ENCODE measurements at regions not wholly inside any gene's neighbourhood (a gene's known extent, or its start where the extent isn't known, plus 50 kb on each side); places are given as distances from the start of the nearest gene placed in this dataset.
A peak's percentile ranks its signal among the peaks of the same experiment; 100 is the strongest.
"Not testable (repeated sequence)": the region's sequence is repeated elsewhere in the genome, so short reads cannot be mapped to it uniquely, and the experiment has no call there.

GRCh38 chr1:38609166-38610025 is 250.2 kb downstream of the RRAGC start:
- DNase-seq (ENCODE audit: low spot score), result no peak

GRCh38 chr1:38608202-38608864 is 251.2 kb downstream of the RRAGC start:
- peak; percentile 79 for DNase-seq (ENCODE audit: low spot score)

DNA sequence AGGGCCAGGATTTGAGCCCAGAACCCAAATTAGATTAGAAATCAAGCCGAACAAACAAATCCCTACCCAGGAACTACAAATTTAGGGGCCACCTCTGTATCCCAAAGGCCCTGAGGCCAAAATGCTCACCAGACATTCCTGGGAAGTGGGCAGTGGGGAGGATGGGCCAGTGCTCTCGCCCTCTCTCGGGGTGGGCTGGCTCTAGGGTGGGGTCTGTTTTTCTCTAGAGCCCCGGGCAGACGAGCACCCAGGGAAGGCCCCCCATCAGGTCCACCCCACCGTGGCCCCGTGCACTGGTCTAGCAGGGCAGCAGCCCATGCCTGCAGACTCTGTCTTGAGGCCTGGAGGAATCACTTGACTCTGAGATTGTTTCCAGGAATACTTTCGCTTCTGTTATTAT is 252.0 kb downstream of the RRAGC start:
- no peak for DNase-seq (ENCODE audit: low spot score)

GRCh38 chr1:38605063-38605462 is 254.5 kb downstream of the RRAGC start:
- DNase-seq (ENCODE audit: low spot score), result no peak

DNA sequence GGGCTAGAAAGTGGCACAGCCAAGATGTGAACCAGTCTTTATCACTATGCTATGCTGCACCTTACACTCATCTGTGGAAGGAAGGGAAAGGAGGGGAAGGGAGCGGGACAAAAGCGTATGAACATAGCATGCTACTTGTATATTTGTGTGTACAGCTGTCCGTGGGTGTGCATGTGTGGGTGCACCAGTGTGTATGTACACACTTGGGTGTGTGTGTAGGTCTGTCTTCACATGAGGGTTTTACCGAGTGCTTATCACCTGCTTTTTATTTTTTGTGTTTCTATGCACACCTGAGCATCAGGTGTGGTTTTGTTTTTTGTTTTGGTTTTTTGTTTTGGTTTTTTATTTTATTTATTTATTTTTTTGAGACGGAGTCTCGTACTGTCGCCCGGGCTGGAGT is 255.7 kb downstream of the RRAGC start:
- DNase-seq (ENCODE audit: low spot score), result no peak

GRCh38 chr1:38600905-38601304 is 258.7 kb downstream of the RRAGC start:
- DNase-seq (ENCODE audit: low spot score), result no peak

DNA sequence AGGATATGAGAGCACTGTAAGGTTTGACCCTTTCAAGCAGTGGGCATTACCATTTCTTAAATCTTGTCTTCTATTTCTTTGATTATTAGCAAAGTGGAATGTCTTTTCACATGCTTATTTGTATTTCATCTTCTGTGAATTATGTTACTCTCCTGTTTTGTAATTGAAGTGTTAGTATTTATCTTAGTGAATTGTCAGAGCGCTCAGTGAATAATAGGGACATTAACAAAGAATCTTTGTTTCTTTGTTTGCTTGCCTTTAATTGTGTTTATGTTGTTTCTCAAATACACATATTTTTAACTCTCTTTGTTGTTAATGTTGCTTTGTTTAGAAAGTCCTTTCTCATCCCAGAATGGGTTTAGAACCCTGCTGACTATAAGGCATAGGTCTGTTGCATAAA is 259.3 kb downstream of the RRAGC start:
- no peak for DNase-seq (ENCODE audit: low spot score)

DNA sequence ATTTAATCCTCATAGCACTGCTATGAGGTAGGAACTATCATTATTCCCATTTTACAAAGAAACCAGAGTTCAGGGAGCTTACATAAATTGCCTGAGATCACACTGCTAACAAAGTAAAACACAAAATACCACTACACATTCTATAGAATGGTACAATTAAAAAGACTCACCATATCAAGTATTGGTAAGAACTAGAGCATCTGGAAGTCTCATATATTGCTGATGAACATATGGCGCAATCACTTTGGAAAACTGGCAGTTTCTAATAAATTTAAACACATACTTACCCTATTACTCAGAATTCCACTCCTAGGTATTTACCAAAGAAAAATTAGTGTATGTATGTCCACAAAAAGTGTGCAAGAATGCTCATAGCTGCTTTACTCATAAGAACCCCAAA is 261.5 kb downstream of the RRAGC start:
- DNase-seq (ENCODE audit: low spot score), result no peak

DNA sequence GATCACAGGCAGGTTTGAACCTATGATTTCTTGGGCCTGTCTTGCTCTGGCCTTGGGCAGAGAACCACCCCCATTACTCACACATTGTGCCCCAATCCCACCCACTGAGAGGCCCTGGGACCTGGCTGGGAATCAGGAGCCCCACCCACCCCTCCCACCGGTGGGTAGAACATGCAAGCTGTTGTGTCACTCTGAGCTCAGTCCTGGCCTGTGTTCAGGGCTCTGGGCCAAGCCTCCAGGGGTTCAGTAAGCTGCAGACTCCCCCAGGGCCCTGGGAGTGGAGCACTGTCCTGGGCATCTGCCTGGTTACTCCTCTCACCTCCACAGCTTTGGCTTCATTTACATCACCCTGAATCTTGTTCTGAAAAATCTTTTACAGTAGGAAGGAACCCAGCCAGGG is 270.5 kb downstream of the RRAGC start:
- DNase-seq (ENCODE audit: low spot score), result no peak

DNA sequence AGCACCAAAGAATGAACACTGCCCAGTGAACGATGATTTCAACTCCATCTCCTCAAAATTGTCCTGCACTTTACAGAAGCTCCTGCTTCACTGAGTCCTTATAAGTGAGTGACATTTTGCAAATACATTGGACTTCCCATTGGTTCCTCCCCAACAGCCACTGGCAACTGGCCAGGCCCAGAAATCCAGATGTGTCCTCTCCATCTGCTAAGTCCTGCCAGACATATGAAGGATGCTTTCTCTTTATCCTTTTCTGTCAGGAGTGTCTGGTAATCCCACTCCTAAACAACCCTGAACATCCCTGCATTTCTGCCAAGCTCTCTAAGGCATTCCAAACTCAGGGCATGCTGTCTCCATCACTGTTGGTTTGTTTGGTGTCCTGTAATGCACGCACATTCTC is 271.8 kb downstream of the RRAGC start:
- no peak for DNase-seq (ENCODE audit: low spot score)

DNA sequence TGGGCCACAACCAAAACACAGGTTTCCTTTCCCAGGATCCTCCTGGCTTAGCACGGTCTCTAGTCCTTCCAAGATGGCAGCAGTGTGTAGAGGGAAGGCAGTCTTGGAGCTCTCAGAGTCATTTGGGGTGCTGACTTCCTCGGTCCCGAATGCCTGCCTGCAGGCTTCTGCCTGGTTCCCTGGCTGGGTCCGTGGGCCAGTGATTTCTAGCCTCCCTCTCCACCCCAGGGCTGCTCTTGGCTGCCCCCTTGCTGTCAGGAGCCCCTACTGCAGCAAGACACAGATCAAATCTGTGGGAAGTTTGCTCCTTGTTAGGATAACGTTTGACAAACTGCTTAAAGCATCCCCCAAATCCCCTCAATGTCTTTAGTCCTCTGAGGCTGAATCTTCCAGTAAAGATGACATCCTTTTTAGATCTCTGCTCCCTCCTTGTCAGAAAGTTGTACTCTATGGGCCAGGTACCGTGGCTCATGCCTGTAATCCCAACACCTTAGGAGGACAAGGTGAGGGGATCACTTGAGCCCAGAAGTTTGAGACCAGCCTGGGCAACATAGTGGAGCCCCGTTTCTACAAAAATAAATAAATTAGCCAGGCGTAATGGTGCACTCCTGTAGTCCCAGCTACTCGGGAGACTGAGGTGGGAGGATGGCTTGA is 272.5 kb downstream of the RRAGC start:
- DNase-seq (ENCODE audit: low spot score), result peak; percentile 81

DNA sequence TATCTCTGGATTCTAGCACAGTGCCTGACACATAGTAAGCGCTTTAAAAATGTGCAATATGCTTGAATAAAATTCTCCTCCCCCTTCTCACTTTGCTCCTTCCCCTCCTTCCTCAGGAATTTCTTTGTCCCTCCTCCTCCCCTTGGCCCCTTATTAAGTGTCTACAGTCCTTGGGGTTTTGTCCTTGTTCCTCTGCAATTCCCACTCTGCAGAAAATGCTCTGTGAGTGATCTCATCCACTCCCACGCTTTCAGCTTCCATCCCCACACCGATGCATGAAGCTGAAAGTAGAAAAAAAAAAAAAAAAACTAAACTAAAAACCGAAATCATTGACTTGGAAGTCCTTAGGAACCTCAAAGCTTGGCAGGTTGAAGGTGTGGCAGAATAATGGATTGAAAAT is 273.6 kb downstream of the RRAGC start:
- no peak for DNase-seq (ENCODE audit: low spot score)

- no peak for DNase-seq (ENCODE audit: low spot score)
These were observed 274.1 kb downstream of the RRAGC start for GRCh38 chr1:38585460-38585859.

DNA sequence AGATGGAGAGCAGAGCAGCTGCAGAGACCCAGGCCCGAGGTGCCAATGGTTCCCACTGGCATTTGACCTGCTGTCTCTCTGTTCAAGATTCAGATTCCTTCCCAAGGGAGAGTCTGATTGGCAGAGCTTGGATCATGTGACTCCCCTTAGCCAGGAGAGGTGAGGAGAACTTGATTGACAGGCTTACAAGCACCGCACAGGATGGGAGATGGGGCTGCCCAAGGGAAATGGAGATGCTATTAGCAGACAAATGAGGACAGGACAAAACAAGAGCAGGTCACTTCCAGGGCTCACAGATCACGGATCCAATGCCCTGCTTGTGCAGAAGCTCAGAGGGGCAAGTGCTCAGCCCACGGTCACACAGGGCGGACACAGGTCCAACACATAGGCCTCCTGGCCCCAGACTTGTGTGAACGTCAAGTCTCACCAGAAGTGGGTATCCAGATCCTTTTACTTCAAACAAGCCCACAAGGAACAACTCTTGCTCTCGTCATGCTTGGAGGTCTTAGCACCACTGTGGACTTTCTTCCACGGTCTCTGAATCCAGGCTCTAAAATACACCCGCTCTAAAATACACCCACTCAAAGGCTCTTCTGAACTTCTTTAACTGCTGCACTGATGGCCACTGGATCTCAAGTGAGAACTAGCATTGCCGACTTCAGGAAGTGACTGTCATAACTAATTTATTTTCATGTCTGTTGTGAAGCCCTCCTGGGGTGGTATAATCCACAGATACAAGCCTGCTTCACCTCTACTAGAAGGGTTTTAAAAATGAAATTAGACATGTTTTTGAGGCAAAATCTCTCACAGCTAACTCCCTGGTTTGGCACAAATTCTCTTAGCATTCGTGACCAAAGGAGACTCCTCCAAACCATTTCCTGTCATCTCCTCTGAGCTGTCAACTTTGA is 274.9 kb downstream of the RRAGC start:
- no peak for DNase-seq (ENCODE audit: low spot score)

- DNase-seq (ENCODE audit: low spot score), result not testable (repeated sequence)
These were observed 276.3 kb downstream of the RRAGC start for GRCh38 chr1:38583287-38583686.

DNA sequence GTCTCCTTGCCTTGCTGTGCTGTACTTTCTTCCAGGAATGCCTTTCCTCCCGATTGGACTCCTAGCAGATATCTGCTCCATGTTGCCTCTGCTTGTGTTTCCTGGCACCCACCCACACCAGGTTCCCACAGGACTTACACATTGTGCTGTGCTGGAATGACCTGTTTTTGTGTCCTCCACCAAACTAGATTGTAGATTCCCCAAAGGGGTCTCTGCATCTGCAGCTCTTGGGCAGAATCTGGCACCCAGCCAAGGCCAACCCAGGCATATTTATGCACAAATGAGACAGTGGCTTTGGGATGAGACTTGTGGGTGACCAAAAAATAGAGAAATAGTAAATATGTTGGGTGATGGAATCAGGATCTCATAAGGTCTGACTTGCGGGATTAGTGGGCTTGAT is 278.2 kb downstream of the RRAGC start:
- DNase-seq (ENCODE audit: low spot score), result no peak

DNA sequence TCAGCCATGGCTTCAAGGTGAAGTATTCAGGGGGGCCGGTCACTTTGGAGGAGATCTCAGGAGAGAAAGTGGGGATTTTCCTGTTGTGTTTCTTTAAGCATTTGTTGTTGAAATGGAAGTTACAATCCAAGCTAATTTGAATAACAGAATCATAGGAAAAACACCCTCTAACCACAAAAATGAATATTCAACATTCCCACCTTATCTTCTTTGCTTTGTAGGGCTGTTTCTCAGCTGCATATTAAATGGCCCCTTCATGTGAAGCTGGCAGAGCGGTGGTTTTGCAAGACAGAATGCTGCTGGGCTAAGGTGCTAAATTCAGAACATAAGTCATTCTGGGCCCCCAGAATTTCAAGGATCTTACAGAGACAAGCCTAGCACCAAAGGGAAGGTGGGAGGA is 279.0 kb downstream of the RRAGC start:
- no peak for DNase-seq (ENCODE audit: low spot score)

DNA sequence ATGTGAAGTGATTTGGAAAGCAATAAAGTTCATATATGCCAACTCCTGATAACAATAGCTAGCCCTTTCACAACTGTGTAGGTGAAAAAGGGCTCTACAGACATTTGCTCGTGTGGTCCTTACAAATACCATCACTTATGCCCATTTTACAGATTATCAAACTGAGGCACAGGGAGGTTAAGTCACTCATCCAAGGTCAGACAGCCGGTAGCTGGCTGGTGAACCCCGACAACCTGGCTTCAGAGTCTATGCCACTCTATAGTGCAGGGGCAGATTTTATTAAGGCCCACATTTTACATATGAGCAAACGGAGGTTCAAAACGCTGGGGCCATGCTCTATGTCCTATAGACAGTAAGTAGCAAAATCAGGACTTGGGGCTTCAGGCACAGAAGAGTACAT is 280.5 kb downstream of the RRAGC start:
- no peak for DNase-seq (ENCODE audit: low spot score)

DNA sequence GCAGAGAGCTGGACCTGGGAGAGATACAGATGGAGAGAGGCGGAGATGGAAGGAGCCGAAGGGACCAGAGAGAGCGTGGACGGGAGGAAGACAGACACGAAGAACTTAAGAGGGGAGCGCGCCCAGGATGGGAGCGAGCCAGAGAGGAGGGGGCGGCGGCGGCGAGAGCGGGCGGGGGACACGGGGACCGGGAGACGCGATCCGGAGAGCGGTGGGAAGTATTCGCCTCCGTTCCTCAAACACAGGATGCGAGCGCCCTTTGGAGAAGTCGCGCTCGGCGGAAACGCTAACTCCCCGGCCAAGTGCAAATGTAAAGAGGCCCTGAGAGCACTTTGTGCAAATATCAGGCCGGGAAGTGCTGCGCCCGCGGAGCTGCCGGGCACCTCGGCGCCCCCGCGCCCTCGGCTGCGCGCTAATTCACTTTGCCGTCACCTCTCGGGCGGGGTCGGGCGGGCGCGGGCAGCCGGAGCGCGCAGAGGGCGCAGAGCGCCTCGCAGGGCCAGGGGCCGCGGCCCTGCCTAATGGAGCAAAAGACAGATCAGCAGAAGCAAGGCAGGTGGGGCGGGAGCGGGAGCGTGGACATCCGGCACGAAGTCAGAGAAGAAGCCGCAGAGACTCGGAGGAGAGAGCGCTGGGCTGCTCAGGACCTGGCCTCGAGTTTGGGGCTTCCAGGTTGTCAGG is 281.2 kb downstream of the RRAGC start:
- no peak for DNase-seq (ENCODE audit: low spot score)

- no peak for DNase-seq (ENCODE audit: low spot score)
These were observed 281.7 kb downstream of the RRAGC start for GRCh38 chr1:38577937-38578270.

GRCh38 chr1:38577385-38577784 is 282.2 kb downstream of the RRAGC start:
- DNase-seq (ENCODE audit: low spot score), result no peak

GRCh38 chr1:38576241-38576640 is 283.3 kb downstream of the RRAGC start:
- DNase-seq (ENCODE audit: low spot score), result no peak
